Fibroblast of villous mesenchyme (primary cell): ENCODE measurements at regions not wholly inside any gene's neighbourhood (a gene's known extent, or its start where the extent isn't known, plus 50 kb on each side); places are given as distances from the start of the nearest gene placed in this dataset.

Source experiments
- DNase-seq: peaks from one replicate; pipeline ENCODE4 v3.0.0-alpha.2; 2010; ENCODE audit warnings: low read depth
- H3K4me3 ChIP-seq: 2 replicates; pipeline ENCODE4 v1.5.1; 2011; ENCODE audit warnings: low read depth, mild to moderate bottlenecking, low read length
- TF ChIP-seq, protein P1 (sequence below): IDR thresholded peaks from 2 replicates; pipeline ENCODE4 v1.5.1; 2012; ENCODE audit warnings: low read depth, mild to moderate bottlenecking, low read length; ENCODE audit not compliant: insufficient read depth

GRCh38 chr1:239562095-239562494 lies 175.7 kb downstream of the CHRM3 start:
- TF ChIP-seq, protein P1, sequence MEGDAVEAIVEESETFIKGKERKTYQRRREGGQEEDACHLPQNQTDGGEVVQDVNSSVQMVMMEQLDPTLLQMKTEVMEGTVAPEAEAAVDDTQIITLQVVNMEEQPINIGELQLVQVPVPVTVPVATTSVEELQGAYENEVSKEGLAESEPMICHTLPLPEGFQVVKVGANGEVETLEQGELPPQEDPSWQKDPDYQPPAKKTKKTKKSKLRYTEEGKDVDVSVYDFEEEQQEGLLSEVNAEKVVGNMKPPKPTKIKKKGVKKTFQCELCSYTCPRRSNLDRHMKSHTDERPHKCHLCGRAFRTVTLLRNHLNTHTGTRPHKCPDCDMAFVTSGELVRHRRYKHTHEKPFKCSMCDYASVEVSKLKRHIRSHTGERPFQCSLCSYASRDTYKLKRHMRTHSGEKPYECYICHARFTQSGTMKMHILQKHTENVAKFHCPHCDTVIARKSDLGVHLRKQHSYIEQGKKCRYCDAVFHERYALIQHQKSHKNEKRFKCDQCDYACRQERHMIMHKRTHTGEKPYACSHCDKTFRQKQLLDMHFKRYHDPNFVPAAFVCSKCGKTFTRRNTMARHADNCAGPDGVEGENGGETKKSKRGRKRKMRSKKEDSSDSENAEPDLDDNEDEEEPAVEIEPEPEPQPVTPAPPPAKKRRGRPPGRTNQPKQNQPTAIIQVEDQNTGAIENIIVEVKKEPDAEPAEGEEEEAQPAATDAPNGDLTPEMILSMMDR = no peak
- H3K4me3 ChIP-seq = no peak overlapping the region
- DNase-seq = no peak

DNA sequence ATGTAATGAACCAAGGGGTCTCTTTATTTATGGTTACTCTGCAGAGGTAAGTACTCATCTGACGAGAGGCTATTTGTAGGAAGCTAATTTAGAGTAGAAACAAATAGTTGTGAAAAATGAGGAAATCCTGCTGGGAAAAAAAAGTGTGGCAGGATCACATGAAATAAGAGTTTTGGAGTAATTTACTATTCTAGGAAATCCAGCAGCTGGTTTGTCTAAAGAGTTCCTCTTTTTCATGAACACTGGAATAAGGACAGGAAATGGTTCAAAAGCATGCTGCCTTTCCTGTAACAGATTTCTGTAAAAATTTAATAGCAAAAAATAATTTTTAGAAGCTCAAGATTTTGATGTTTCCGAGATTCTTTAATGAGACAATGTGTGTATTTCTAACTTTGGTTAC lies 177.3 kb downstream of the CHRM3 start:
- TF ChIP-seq, protein P1 = no peak
- DNase-seq = no peak
- H3K4me3 ChIP-seq = no peak overlapping the region

- TF ChIP-seq, protein P1 = no peak
- no peak overlapping the region for H3K4me3 ChIP-seq
- no peak for DNase-seq
Observed at GRCh38 chr1:239566074-239566473, 179.7 kb downstream of the CHRM3 start.

DNA sequence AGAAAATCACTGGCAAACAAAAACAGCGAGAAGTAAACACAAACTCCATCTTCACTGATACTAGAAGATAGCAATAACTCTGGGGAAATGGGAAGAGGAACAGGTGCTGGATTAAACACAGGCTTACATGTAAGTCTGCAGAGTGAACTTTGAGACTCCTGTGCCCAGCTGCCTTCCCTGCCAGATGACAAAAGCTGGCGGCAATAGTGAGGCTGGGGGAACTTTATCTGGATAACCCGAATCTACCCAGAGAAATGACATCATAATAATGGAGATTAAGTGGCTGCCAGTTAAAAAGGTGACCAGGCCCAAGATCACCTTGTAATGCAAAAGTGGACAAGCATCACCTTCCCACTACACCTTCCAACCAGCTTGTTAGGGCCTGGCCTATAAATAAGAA lies 184.5 kb downstream of the CHRM3 start:
- H3K4me3 ChIP-seq = no peak overlapping the region
- no peak for DNase-seq
- TF ChIP-seq, protein P1 = no peak

GRCh38 chr1:239572183-239572582 lies 185.8 kb downstream of the CHRM3 start:
- no peak overlapping the region for H3K4me3 ChIP-seq
- DNase-seq = no peak
- TF ChIP-seq, protein P1 = no peak

DNA sequence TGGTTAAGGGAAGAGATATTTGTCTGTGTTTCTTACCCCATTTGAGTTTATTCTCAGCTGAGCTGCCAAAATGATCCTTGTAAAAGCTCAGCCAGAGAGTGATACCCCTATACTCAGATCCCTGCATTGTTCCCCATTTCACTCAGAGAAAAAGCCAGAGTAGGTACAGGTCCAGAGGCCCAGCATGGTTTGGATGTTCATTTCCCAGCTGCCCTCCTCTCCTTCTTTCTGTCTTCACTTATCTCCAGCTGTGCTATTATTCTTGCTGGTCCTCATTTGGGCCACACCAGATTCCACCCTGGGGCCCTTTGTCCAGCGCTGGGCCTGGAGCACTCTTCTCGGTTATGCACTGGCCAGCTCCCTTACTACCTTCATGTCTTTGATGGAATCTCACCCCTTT lies 187.7 kb downstream of the CHRM3 start:
- no peak overlapping the region for H3K4me3 ChIP-seq
- TF ChIP-seq, protein P1 = no peak
- DNase-seq = no peak

- no peak for DNase-seq
- H3K4me3 ChIP-seq = no peak overlapping the region
- TF ChIP-seq, protein P1 = no peak
Observed at GRCh38 chr1:239575113-239575512, 188.7 kb downstream of the CHRM3 start.
